Ishikawa (cell line): ENCODE measurements at regions not wholly inside any gene's neighbourhood (a gene's known extent, or its start where the extent isn't known, plus 50 kb on each side); places are given as distances from the start of the nearest gene placed in this dataset.

Experiments used
- EP300 ChIP-seq: IDR thresholded peaks from 2 replicates; pipeline ENCODE4 v1.6.1; 2012; ENCODE audit warnings: borderline replicate concordance
- YY1 ChIP-seq: IDR thresholded peaks from 2 replicates; pipeline ENCODE4 v1.6.1; 2012; ENCODE audit warnings: low read depth

- TF ChIP-seq EP300 = no peak
- no peak for TF ChIP-seq YY1
Measured at GRCh38 chr1:244224487-244225430, 173.7 kb downstream of the ZBTB18 start.
